Lung (tissue), 11 donors: ENCODE measurements at regions not wholly inside any gene's neighbourhood (a gene's known extent, or its start where the extent isn't known, plus 50 kb on each side); places are given as distances from the start of the nearest gene placed in this dataset.

Source experiments
- ATAC-seq: fragments of 200-7000 bp; cut with Tn5 transposase; one replicate; pipeline ENCODE4 v1.9.1; 2020; ENCODE audit warnings: moderate number of reproducible peaks; ENCODE audit not compliant: insufficient read depth, low FRiP score
- DNase-seq, 3 donors: peaks; one replicate each; pipeline ENCODE4 v3.0.0-alpha.2; 2013 to 2017
- H3K27ac ChIP-seq, 2 donors: one replicate each; pipeline ENCODE4 v1.5.1; 2013; ENCODE audit warnings: mild to moderate bottlenecking in 2 of 2, moderate library complexity in 2 of 2, control low read depth in 1 of 2, inconsistent platforms in 1 of 2, low read depth in 1 of 2, low read length in 1 of 2
- H3K27me3 ChIP-seq, 3 donors: one replicate each; pipeline ENCODE4 v1.5.1; 2013; ENCODE audit warnings: low read length in 2 of 3; ENCODE audit not compliant: control insufficient read depth in 3 of 3, insufficient read depth in 3 of 3
- H3K36me3 ChIP-seq, 4 donors: one replicate each; pipeline ENCODE4 v1.5.1; 2013; ENCODE audit warnings: low read length in 4 of 4, mild to moderate bottlenecking in 1 of 4, moderate library complexity in 1 of 4; ENCODE audit not compliant: control insufficient read depth in 4 of 4, insufficient read depth in 4 of 4
- H3K4me1 ChIP-seq, 5 donors: one replicate each; pipeline ENCODE4 v1.5.1; 2013; ENCODE audit warnings: low read length in 5 of 5, mild to moderate bottlenecking in 2 of 5, moderate library complexity in 1 of 5; ENCODE audit not compliant: control insufficient read depth in 5 of 5, insufficient read depth in 5 of 5
- H3K4me3 ChIP-seq: one replicate; pipeline ENCODE4 v1.5.1; 2013; ENCODE audit warnings: mild to moderate bottlenecking, control low read depth, moderate library complexity
- H3K9ac ChIP-seq, 2 donors: one replicate each; pipeline ENCODE4 v1.5.1; 2013; ENCODE audit warnings: low read length in 2 of 2, control low read depth in 1 of 2; ENCODE audit not compliant: insufficient read depth in 1 of 2
- H3K9me3 ChIP-seq, 4 donors: one replicate each; pipeline ENCODE4 v1.5.1; 2013; ENCODE audit warnings: low read length in 3 of 4, mild to moderate bottlenecking in 1 of 4, moderate library complexity in 1 of 4; ENCODE audit not compliant: control insufficient read depth in 4 of 4, insufficient read depth in 3 of 4
- WGBS, 2 donors: extraction: QIAGEN DNeasy Blood & Tissue Kit; methylation state at CpG; one replicate each; pipeline ENCODE4 v1.1.7; 2013; 5-methylcytosine and 5-hydroxymethylcytosine counted together
- TF ChIP-seq, protein P1 (sequence below): IDR thresholded peaks from 2 replicates; pipeline ENCODE4 v1.5.1; 2012; ENCODE audit warnings: mild to moderate bottlenecking; ENCODE audit errors: control extremely low read depth, extremely low read depth
- donor health status: control.
- donor health status: control.
- donor health status: Bipolar disorder and iron deficiency.
- donor health status: healthy.
- donor health status: DM: yes; HTN: yes; CAD: no.

DNA sequence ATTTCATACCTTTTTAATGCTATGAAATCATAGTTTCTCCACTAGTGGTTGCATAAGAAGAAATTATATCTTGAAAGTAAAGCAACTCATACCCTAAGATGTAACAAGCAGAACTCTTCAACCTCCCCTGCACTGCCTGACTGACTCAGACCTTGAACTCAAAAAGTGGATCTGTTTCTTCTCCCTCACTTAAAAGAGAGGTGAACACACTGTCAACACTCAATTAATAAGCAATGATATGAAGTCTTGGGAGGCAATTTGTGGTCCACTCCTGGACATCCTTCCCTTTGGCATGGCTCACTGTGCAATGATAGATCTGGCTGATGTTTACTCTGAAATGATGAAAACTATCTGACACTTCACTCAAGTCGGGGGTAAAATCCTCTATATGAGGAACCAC is 282.0 kb upstream of the DKK2 start:
- Histone ChIP-seq H3K27ac (no peak overlapping the region), H3K4me3 (no peak overlapping the region), H3K9ac (no peak overlapping the region), H3K9me3 (peaks cover 0 to 3% (median under 1%) of the 10 kb centered on the region in 4 donors), H3K27me3 (no peaks in the 10 kb centered on the region), H3K36me3 (no peaks in the 10 kb centered on the region), H3K4me1 (no peaks in the 10 kb centered on the region)
- ATAC-seq: no peak
- no peak for DNase-seq
- TF ChIP-seq, protein P1, sequence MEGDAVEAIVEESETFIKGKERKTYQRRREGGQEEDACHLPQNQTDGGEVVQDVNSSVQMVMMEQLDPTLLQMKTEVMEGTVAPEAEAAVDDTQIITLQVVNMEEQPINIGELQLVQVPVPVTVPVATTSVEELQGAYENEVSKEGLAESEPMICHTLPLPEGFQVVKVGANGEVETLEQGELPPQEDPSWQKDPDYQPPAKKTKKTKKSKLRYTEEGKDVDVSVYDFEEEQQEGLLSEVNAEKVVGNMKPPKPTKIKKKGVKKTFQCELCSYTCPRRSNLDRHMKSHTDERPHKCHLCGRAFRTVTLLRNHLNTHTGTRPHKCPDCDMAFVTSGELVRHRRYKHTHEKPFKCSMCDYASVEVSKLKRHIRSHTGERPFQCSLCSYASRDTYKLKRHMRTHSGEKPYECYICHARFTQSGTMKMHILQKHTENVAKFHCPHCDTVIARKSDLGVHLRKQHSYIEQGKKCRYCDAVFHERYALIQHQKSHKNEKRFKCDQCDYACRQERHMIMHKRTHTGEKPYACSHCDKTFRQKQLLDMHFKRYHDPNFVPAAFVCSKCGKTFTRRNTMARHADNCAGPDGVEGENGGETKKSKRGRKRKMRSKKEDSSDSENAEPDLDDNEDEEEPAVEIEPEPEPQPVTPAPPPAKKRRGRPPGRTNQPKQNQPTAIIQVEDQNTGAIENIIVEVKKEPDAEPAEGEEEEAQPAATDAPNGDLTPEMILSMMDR: no peak
- 36 to 56% methylated on average over 1 of the region's 1 CpG for WGBS, 2 donors

DNA sequence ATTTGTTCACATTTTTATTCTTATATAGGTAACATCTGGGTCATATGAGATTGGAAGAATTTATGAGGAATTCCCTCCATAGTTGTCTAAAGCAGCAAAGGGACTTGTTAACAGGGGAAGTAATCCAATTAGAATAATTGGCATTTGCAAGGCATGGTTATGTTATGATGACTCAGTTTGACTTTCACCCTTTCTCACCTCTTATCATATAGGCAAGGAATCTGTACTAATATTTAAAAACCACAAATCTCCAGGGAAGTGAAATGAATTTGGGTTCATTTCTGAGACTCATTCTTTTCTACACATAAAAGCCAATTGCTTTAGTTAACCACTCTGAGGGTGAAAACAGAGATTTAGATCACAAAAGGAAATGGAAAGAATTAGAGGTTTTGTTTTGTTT is 281.5 kb upstream of the DKK2 start:
- H3K9ac ChIP-seq: no peak overlapping the region
- DNase-seq (no peak), ATAC-seq (no peak)
- TF ChIP-seq, protein P1: no peak
- no peak overlapping the region for H3K4me3 ChIP-seq
- H3K27me3 ChIP-seq: no peaks in the 10 kb centered on the region
- no peak overlapping the region for H3K27ac ChIP-seq
- H3K4me1 ChIP-seq: no peaks in the 10 kb centered on the region
- H3K36me3 ChIP-seq: no peaks in the 10 kb centered on the region
- H3K9me3 ChIP-seq: peaks cover 0 to 3% (median 0%) of the 10 kb centered on the region in 4 donors

DNA sequence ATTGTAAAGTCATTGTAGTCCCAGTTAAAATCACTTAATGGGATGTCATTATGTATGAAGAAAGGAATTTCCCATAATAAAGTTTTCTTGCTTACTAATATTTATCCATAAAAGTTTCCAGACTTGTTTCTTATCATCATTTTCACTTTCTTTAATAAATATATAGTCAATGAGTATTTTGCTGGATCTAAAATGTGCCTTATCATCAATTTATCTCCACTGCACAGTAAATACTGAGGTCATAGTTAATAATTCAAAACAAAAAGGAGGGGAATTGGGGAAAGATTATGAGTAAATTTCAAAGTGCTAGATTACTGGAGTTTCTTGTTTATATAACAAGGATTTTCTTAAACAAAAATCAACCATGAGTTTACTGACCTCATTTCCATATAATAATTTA is 279.5 kb upstream of the DKK2 start:
- Histone ChIP-seq H3K4me3 (no peak overlapping the region), H3K9me3 (no peaks in the 10 kb centered on the region), H3K27me3 (no peaks in the 10 kb centered on the region), H3K27ac (no peak overlapping the region), H3K4me1 (no peaks in the 10 kb centered on the region), H3K9ac (no peak overlapping the region), H3K36me3 (no peaks in the 10 kb centered on the region)
- no peak for DNase-seq
- TF ChIP-seq, protein P1: no peak
- ATAC-seq: no peak

DNA sequence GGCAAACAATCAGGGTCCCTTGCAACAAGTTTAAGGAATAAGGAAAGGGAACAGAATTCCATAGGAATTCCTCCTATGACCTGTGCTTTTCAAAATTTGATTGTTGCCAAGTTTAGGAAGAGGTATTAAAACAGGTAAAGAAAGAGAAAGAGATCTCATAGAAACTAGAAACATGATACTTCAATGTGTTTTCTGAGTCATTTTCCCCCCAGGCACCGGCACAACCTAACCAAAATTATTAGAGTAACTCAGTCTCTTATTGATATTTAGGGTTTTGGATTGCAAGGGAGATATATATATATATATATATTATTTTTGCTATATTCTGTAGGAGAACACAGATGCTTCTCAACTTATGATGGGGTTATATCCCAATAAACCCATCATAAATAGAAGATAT is 278.0 kb upstream of the DKK2 start:
- TF ChIP-seq, protein P1: no peak
- Histone ChIP-seq H3K9me3 (no peaks in the 10 kb centered on the region), H3K9ac (no peak overlapping the region), H3K27ac (no peak overlapping the region), H3K27me3 (no peaks in the 10 kb centered on the region), H3K36me3 (no peaks in the 10 kb centered on the region), H3K4me1 (no peaks in the 10 kb centered on the region), H3K4me3 (no peak overlapping the region)
- WGBS, 2 donors: 86 to 88% methylated on average over 1 of the region's 1 CpG
- DNase-seq (no peak), ATAC-seq (no peak)
